NAMALWA (cell line): ENCODE measurements at regions not wholly inside any gene's neighbourhood (a gene's known extent, or its start where the extent isn't known, plus 50 kb on each side); places are given as distances from the start of the nearest gene placed in this dataset.

Source experiments
- DNase-seq: peaks from one replicate; pipeline ENCODE4 v3.0.0-alpha.2; 2015; ENCODE audit warnings: low spot score

DNA sequence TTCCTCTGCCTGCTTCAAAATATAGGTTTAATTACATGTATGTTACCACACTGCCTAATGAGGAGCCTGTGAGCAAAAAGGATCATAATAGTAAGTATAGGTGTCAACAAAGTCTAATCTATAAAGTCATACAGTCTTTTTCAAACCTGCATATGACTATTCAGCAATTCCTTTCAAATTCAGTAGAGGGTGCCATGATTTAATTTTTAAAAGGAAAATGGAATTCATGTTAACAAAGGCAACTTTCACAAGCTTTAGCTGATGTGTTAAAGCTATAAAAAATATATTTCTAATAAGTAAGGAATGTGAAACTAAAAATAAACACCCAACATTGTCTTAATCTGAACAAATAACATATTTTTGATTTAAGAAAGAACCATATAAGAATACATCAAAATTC, 52.1 kb downstream of the MPP7 start:
- DNase-seq, result peak; percentile 28

DNA sequence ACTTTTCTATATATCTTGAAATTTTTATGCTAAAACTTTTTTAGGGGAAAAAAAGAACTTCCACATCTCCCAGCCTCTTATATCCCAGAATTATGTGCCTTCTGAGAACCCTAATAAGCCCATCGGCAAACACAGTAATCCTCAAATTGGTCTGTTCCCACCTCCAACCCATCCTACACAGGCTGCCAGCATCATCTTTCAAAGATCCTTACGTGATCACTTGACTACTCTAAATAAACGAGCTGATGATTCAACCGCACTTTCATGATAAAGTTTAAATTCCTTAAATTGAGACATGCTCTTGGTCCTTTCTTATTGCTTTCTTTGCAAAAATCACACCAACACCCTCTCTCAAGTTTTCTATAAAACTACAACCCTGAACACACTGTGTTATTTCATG, 52.5 kb downstream of the MPP7 start:
- no peak for DNase-seq

- no peak for DNase-seq
These were observed 53.4 kb downstream of the MPP7 start for GRCh38 chr10:28249512-28249911.

DNA sequence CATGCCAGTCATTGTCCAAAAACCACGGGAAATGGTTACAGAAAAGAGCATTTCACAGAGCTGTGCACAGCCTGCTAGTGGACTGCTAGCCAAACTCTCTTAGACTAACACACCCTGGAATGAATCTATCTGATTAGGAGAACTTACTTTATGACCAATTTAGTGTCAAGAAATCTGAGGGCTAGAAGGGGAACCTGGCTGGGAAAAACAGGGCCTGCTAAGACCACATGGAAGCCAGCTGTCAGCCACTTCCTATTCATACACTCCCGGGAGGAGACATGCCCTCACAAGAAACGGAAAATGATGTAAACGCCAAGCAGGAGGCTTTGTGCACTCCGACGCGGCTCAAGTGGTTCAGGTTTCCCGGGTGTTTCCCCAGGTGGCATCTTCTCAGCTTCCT, 54.8 kb downstream of the MPP7 start:
- DNase-seq, result no peak

DNA sequence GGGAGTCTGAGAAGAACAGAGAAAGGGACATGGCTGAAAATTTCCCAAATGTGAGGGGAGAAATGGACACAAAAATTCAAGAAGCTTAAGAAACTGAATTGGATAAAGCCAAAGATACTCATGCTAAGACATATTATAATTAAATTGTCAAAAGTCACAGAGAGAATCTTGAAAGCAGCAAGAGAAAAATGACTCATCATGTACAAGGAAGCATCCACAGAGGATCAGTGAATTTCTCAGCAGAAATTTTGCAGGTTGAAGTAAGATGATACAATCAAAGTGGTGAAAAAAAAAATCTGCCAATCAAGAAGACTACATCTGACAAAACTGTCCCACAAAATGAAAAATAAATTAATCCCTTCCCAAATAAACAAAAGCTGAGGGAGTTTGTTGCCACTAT, 56.8 kb downstream of the MPP7 start:
- no peak for DNase-seq

DNA sequence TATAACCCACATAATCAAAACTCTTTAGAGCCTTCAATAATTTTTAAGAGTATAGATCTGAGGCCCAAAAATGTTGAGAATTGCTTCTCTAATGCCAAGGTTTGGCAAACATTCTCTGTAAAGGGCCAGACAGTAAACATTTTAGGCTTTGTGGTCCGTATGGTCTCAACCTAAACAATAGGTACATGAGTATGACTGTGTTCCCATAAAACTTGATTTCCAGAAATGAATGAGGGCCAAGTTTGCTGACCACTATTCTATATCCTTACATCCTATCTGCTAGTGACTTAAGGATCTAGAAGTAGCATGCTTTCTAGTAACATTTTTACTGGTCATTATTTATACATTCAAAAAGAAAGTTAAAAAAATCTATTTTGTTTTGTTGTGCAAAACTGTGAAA, 58.9 kb downstream of the MPP7 start:
- DNase-seq, result no peak

DNA sequence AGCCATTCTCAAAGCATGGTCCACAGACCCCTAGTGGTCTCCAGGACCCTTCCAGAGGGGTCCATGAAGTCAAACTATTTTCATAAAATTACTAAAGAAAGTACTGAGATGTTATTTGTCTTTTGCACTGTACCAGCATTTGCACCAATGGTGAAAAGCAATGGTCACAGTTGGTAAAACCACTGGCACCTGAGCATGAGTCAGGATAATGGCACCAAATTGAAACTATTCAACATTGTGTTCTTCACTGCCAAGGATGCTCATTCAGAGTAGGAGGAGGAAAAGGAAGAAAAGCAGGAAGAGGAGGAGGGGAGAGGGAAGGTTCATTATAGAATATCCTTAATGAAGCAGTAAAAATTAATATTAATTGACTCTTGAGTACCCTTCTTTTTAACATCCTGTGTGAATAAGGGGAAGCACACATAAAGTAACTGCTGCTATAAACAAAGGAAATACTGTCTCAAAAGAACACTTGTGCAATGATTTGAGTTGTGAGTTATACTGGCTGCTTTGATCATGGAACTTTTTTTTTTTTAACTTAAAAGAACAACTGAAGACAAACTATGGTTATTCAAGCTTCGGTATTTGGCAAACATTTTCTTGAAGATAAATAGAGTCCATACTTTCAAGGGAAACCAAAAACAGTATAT, 60.2 kb downstream of the MPP7 start:
- no peak for DNase-seq

DNA sequence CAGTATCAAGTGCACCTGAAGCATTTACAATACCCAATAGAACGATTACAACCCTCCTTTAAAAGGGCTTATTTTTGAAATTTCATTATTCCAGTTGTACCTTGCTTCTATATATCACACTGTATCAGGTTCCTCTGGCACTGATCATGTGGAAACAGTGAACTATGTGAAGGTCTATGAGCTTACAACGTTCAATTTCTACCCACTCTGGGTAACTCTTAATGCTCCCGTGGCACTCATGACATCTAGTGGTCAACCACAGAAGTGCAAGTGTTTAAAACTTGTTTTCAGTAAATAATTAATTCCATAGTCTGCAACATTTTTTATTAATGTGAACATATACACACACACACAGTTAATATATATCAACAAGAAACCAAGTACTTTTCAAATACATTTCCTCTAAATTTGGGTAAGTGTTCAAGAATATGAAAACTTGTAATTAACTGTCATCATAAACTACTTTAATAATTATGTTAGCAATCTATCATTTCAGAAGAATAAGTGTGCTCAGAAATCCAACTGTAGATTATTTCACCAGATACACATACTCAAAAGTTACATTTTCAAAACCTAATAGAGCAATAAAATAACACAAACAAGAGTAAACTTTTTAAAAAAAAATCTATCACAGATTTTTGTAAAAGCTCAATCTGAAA, 61.0 kb downstream of the MPP7 start:
- DNase-seq, result peak; percentile 69

DNA sequence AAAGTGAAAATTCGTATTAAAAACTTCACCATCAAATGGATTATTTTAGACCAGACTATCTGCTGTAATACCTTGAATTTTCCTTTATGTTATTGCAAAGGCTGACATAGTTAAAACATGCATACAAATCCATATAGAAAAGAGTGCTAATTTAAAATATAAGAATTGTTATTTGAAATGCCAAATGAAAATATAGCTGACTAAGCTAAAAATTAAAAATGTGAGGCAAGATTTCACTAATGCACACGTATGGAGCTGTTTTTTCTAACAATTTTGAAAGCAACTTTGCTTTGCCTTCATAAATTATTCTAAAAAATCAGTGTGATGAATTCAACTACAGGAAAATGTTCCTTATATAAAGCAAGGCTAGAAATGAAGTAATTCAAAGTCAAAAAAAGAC, 62.5 kb downstream of the MPP7 start:
- DNase-seq, result no peak

DNA sequence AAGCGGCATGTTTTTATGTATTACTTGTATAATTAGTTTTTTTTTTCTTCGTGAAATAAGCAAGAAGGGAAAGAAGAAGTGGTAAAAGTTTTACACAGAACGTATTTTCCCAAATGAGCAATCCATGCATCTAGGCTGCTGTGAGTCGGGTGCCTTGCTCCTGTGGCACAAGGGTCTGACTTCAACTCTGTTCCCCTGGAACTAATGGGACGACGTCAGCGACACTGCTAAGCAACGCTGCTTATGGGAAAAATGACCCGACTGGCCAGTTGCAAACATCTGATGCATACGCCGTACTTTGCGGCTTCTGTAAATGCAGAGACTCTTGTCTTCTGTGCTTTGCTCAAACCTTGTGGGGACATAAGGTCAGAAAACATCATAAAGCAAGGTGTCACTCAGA, 66.3 kb downstream of the MPP7 start:
- no peak for DNase-seq

DNA sequence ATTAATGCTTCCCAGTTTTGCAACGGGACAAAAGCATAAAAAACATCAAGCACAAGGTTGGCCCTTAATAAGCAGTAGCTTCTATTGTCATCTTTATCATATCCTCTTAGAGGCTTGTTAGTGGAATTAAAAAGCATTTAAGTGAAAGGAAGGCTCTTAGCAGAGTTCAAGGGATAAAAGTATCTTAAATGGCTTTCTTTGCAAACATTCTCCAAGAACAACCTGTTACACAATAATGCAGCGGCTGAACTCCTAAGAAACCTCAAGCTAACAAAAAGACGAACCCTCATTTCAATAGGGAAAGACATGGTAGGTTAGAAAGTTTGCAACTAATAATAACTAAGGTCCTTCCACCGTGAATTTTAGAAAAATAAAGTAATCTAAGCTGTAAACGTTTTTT, 82.1 kb downstream of the MPP7 start:
- DNase-seq, result no peak

GRCh38 chr10:28219251-28219650, 83.6 kb downstream of the MPP7 start:
- DNase-seq, result no peak

DNA sequence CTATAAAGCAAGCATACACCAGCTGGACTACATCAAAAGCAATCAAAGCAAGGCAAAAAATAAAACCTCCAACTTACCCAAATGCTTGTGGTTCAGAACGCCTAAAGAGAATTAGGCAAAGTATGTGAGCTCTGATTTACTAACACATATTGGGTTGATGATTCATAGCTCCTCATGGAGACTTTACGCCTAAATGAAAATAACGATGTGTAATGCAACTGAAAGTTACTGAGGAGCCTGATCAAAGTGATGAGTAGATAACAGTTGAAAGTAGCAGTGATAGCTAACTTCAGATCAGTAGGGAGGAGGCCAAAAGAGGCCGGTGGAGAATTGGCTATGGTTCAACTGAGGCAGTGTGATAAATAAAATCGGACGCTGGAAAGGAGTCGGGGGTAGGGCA, 85.0 kb downstream of the MPP7 start:
- DNase-seq, result no peak

DNA sequence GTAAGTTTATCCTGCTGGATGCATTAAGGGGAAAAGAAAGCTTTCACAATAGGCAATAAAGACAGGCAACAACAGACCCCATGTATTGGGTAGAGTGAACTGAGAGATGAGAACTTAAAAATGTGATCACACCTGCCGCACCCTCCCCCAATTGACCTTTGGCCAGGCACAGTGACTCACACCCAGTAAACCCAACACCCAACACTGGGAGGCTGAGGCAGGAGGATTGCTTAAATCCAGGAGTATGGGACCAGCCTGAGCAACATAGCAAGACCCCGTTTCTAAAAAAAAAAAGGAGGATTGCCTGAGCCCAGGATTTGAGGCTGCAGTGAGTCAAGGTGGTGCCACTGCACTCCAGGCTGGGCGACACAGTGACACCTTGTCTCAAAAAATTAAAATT, 86.9 kb downstream of the MPP7 start:
- no peak for DNase-seq

DNA sequence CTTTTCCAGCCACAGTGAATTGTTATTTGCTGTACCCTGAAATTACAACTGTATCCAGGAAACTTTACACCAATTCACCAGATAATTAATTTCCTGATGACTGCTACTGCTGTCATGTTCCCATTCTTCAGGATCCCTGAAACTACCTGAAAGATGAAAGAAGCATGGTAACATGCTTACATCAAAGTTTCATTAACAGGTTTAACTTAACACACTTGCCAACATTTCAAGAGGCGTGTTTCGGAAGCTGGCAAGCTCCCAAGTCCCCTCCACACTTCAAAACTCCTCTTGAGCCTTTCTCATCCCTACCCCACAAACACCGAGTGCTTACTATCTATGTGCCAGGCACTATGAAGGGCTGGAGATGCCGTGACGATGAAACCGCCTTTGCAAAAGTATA, 88.6 kb downstream of the MPP7 start:
- DNase-seq, result no peak

GRCh38 chr10:28211759-28212158, 91.1 kb downstream of the MPP7 start:
- DNase-seq, result no peak

DNA sequence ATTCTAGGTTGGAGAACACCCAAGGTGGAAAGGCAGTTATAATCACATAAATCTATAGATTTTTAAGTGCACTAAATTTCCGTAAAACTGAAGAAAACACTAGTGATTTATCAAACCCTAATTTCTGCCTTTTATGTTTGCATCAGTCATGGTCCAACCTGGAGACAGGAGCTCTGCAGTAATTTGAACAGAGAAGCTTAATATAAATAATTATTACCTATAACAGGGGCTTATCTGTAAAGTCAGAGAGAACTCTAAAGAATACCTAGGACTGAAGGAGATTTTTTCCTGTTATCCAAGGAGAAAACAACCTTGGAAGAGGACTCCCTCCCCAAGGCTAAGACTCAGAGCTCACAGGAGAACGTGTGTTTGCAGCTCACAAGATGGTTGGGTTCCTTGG, 95.1 kb downstream of the MPP7 start:
- no peak for DNase-seq

GRCh38 chr10:28202941-28203352, 99.9 kb downstream of the MPP7 start:
- DNase-seq, result no peak

- DNase-seq, result no peak
These were observed 101.2 kb downstream of the MPP7 start for GRCh38 chr10:28201410-28202400.

DNA sequence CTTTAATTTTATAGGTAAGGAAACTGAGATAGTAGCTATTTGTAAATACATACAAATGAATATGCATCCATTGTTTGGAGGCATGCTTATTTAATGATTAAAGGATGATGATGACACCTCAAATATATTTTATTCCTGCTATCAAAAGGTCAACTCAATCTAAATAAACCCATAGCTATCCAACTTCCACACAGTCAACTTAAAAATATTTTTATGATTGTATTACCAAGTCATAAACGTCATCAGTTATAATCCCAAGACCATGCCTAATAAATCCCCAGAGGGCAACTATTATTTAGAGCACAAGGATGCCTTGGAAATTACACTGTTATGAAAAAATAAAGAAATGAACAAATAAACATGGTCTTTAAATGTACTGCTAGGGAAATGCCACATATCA, 102.1 kb downstream of the MPP7 start:
- no peak for DNase-seq

GRCh38 chr10:28199941-28200340, 102.9 kb downstream of the MPP7 start:
- DNase-seq, result no peak

DNA sequence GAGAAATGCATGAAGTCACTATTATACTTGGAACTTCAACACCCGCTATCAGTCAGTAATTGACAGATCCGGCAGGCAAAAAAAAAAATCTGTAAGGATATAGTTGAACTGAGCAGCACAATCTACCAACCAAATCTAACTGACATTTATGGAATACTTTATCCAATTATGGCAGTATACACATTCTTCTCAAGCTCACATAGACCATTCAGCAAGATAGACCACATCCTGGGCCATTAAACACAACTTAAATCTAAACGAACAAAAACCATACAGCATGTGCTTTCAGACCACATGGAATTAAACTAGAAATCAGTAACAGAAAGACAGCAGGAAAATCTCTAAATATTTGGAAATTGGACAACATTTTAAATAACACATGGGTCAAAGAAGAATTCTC, 112.7 kb downstream of the MPP7 start:
- DNase-seq, result no peak

- DNase-seq, result no peak
These were observed 114.3 kb downstream of the MPP7 start for GRCh38 chr10:28188526-28188925.
